ENCODE measurements at regions not wholly inside any gene's neighbourhood (a gene's known extent, or its start where the extent isn't known, plus 50 kb on each side); places are given as distances from the start of the nearest gene placed in this dataset.

DNA sequence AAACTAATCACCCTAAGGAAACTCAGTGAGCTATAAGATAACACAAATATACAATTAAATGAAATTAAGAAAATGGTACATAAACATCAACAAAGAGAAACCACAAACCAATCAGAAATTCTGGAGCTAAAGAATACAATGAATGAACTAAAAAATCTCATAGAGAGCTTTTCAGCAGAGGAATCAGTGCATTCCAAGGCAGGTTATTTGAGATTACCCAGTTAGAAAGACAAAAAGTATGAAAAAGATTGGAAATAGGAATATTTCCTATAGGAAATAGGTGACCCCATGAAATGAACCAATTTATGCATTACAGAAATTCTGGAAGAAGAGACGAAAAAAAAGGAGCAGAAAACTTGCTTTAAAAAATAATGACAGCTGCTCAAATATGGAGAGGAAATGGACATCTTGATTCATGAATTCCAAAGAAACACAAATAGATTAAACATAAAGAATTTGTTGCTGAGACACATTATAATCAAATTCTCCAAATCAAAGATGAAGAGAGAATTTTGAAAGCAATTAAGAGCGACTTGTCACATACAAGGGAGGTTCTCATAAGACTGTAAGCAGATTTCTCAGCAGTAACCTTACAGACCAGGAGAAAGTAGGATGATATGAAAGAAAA is 90.7 kb downstream of the RERGL start:
- TF ChIP-seq POLR2A (IDR thresholded peaks at IDR 0.05): no peak
- TF ChIP-seq, protein P1, sequence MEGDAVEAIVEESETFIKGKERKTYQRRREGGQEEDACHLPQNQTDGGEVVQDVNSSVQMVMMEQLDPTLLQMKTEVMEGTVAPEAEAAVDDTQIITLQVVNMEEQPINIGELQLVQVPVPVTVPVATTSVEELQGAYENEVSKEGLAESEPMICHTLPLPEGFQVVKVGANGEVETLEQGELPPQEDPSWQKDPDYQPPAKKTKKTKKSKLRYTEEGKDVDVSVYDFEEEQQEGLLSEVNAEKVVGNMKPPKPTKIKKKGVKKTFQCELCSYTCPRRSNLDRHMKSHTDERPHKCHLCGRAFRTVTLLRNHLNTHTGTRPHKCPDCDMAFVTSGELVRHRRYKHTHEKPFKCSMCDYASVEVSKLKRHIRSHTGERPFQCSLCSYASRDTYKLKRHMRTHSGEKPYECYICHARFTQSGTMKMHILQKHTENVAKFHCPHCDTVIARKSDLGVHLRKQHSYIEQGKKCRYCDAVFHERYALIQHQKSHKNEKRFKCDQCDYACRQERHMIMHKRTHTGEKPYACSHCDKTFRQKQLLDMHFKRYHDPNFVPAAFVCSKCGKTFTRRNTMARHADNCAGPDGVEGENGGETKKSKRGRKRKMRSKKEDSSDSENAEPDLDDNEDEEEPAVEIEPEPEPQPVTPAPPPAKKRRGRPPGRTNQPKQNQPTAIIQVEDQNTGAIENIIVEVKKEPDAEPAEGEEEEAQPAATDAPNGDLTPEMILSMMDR (IDR thresholded peaks at IDR 0.05): no peak
